Liver (tissue), 7 donors: ENCODE measurements at regions not wholly inside any gene's neighbourhood (a gene's known extent, or its start where the extent isn't known, plus 50 kb on each side); places are given as distances from the start of the nearest gene placed in this dataset.

ENCODE experiments used
- DNase-seq: peaks from one replicate; pipeline ENCODE4 v3.0.0-alpha.2; 2017; ENCODE audit warnings: low spot score
- H3K27ac ChIP-seq, 2 donors: one replicate each; pipeline ENCODE4 v1.7.0; 2013; ENCODE audit warnings: inconsistent platforms in 2 of 2, low read length in 2 of 2, control low read depth in 1 of 2, low read depth in 1 of 2, mild to moderate bottlenecking in 1 of 2
- H3K27me3 ChIP-seq, 4 donors: one replicate each; pipeline versions ENCODE4 v1.6.1 to v1.7.0; 2013; ENCODE audit warnings: low read length in 3 of 4, inconsistent platforms in 1 of 4, mild to moderate bottlenecking in 1 of 4, moderate library complexity in 1 of 4; ENCODE audit not compliant: control insufficient read depth in 4 of 4, insufficient read depth in 4 of 4
- H3K36me3 ChIP-seq, 4 donors: one replicate each; pipeline versions ENCODE4 v1.6.1 to v1.7.0; 2013; ENCODE audit warnings: low read length in 3 of 4, mild to moderate bottlenecking in 3 of 4, low read depth in 1 of 4, moderate library complexity in 1 of 4; ENCODE audit not compliant: control insufficient read depth in 4 of 4, insufficient read depth in 3 of 4
- H3K4me1 ChIP-seq, 4 donors: one replicate each; pipeline versions ENCODE4 v1.6.1 to v1.7.0; 2013; ENCODE audit warnings: low read length in 3 of 4, mild to moderate bottlenecking in 3 of 4, moderate library complexity in 1 of 4; ENCODE audit not compliant: control insufficient read depth in 4 of 4, insufficient read depth in 4 of 4
- H3K4me3 ChIP-seq, 3 donors: one replicate each; pipeline versions ENCODE4 v1.6.1 to v1.7.0; 2013; ENCODE audit warnings: low read length in 3 of 3, control low read depth in 1 of 3, low read depth in 1 of 3, mild to moderate bottlenecking in 1 of 3
- H3K9ac ChIP-seq, 2 donors: one replicate each; pipeline ENCODE4 v1.7.0; 2013; ENCODE audit warnings: low read length in 2 of 2, mild to moderate bottlenecking in 2 of 2, moderate library complexity in 2 of 2, control low read depth in 1 of 2, low read depth in 1 of 2
- H3K9me3 ChIP-seq, 4 donors: one replicate each; pipeline versions ENCODE4 v1.6.1 to v1.7.0; 2013; ENCODE audit warnings: low read length in 3 of 4; ENCODE audit not compliant: control insufficient read depth in 4 of 4
- FOXA1 ChIP-seq: IDR thresholded peaks from 2 replicates; pipeline ENCODE4 v1.6.1; 2016; ENCODE audit warnings: antibody characterized with exemption
- FOXA2 ChIP-seq: IDR thresholded peaks from 2 replicates; pipeline ENCODE4 v1.6.1; 2016; ENCODE audit warnings: antibody characterized with exemption
- GABPA ChIP-seq, 2 donors: IDR thresholded peaks in 1 of 2; conservative IDR thresholded peaks in 1 of 2; 2 replicates each; pipeline ENCODE4 v1.6.1; 2016; ENCODE audit warnings: antibody characterized with exemption in 2 of 2, mild to moderate bottlenecking in 1 of 2, moderate library complexity in 1 of 2
- HNF4A ChIP-seq, 2 donors: conservative IDR thresholded peaks; 2 replicates each; pipeline ENCODE4 v1.6.1; 2016; ENCODE audit warnings: antibody characterized with exemption in 2 of 2, mild to moderate bottlenecking in 2 of 2
- HNF4G ChIP-seq: IDR thresholded peaks from 2 replicates; pipeline ENCODE4 v1.6.1; 2016; ENCODE audit warnings: antibody characterized with exemption
- NR2F2 ChIP-seq: IDR thresholded peaks from 2 replicates; pipeline ENCODE4 v1.6.1; 2016; ENCODE audit warnings: antibody characterized with exemption
- RAD21 ChIP-seq, 2 donors: IDR thresholded peaks; 2 replicates each; pipeline ENCODE4 v1.6.1; 2016; ENCODE audit warnings: antibody characterized with exemption in 2 of 2, mild to moderate bottlenecking in 2 of 2
- RXRA ChIP-seq, 2 donors: IDR thresholded peaks; 2 replicates each; pipeline ENCODE4 v1.6.1; 2017 to 2018; ENCODE audit warnings: antibody characterized with exemption in 2 of 2, mild to moderate bottlenecking in 1 of 2
- SP1 ChIP-seq: IDR thresholded peaks from 2 replicates; pipeline ENCODE4 v1.6.1; 2018; ENCODE audit warnings: antibody characterized with exemption, mild to moderate bottlenecking
- YY1 ChIP-seq: IDR thresholded peaks from 2 replicates; pipeline ENCODE4 v1.6.1; 2016; ENCODE audit warnings: antibody characterized with exemption, mild to moderate bottlenecking
- WGBS: extraction: QIAGEN DNeasy Blood & Tissue Kit; methylation state at CpG from one replicate; pipeline ENCODE4 v1.1.7; 2013; 5-methylcytosine and 5-hydroxymethylcytosine counted together
- TF ChIP-seq, protein P1 (sequence below): IDR thresholded peaks from 2 replicates; pipeline ENCODE4 v1.6.1; 2016; ENCODE audit warnings: antibody characterized with exemption
- TF ChIP-seq, protein P2 (sequence below): IDR thresholded peaks from 2 replicates; pipeline ENCODE4 v1.6.1; 2016; ENCODE audit warnings: antibody characterized with exemption
- TF ChIP-seq, protein P3 (sequence below): IDR thresholded peaks from 2 replicates; pipeline ENCODE4 v1.6.1; 2016; ENCODE audit warnings: antibody characterized with exemption, mild to moderate bottlenecking
- TF ChIP-seq, protein P4 (sequence below): IDR thresholded peaks from 2 replicates; pipeline ENCODE4 v1.6.1; 2016; ENCODE audit warnings: antibody characterized with exemption
- donor health status: healthy.
- donor health status: healthy.
- donor health status: healthy.
- donor health status: healthy.

DNA sequence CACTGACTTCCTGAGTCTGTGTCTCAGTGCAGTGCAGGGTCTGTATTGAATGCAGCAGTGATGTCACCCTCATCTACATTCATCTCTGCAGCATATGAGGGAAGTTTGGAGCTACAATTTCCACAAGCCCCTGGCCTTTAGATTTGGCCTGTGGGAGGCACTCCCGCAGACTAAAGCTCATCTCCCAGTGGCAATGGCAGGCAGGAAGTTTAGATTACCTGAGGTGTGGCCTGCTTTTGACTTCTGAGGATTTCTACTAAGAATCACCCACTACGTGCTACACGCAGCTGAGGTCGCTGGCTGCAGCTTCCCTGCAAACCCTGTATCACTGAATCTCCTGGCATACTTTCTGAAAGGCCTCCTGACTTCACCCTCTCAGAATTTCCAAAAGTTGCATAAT lies 202.2 kb upstream of the PRKD1 start:
- Histone ChIP-seq H3K9ac (no peak overlapping the region), H3K4me1 (no peaks in the 10 kb centered on the region), H3K9me3 (no peaks in the 10 kb centered on the region), H3K27me3 (no peaks in the 10 kb centered on the region), H3K4me3 (no peak overlapping the region), H3K27ac (no peak overlapping the region), H3K36me3 (no peaks in the 10 kb centered on the region)
- DNase-seq = no peak
- 67% methylated on average over 4 of the region's 4 CpGs for whole genome bisulfite sequencing
- TF ChIP-seq FOXA2 = no peak
- TF ChIP-seq FOXA1 = no peak
- TF ChIP-seq HNF4A (conservative IDR thresholded peaks at IDR 0.05) = no peak
- no peak for TF ChIP-seq HNF4G
- TF ChIP-seq YY1 = no peak
- no peak for TF ChIP-seq NR2F2
- TF ChIP-seq, protein P1, sequence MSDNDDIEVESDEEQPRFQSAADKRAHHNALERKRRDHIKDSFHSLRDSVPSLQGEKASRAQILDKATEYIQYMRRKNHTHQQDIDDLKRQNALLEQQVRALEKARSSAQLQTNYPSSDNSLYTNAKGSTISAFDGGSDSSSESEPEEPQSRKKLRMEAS = no peak
- TF ChIP-seq, protein P2, sequence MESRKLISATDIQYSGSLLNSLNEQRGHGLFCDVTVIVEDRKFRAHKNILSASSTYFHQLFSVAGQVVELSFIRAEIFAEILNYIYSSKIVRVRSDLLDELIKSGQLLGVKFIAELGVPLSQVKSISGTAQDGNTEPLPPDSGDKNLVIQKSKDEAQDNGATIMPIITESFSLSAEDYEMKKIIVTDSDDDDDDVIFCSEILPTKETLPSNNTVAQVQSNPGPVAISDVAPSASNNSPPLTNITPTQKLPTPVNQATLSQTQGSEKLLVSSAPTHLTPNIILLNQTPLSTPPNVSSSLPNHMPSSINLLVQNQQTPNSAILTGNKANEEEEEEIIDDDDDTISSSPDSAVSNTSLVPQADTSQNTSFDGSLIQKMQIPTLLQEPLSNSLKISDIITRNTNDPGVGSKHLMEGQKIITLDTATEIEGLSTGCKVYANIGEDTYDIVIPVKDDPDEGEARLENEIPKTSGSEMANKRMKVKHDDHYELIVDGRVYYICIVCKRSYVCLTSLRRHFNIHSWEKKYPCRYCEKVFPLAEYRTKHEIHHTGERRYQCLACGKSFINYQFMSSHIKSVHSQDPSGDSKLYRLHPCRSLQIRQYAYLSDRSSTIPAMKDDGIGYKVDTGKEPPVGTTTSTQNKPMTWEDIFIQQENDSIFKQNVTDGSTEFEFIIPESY = no peak
- no peak for TF ChIP-seq SP1

DNA sequence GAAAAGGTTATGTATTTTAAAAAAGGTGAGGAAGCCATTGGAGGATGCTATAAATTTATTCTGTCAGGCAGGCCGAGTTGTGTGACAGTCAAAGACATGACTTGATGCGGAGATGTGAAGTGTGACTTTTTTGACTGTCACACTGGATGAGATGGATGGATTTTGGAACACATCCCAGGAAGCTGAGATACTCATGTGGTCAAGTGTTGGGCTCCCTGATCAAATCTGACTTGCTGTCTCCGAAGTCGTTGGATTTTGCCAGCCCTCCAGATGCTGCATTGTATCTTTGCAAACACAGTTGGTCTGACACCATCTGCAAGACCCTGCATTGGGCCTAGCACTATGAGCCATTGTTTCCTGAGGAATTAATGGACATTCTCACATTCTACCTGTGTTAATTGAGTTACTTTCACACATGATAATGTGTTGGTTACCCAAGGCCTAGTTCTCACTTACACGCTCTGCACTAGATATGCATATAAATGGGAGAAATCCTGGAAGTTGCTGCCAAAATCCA lies 204.0 kb upstream of the PRKD1 start:
- WGBS = 71% methylated on average over 5 of the region's 5 CpGs
- Histone ChIP-seq H3K27me3 (no peaks in the 10 kb centered on the region), H3K27ac (no peak overlapping the region), H3K36me3 (no peaks in the 10 kb centered on the region), H3K9ac (no peak overlapping the region), H3K4me3 (no peak overlapping the region), H3K9me3 (no peaks in the 10 kb centered on the region), H3K4me1 (no peaks in the 10 kb centered on the region)
- TF ChIP-seq FOXA2 (no peak), RAD21 (IDR thresholded peaks at IDR 0.05) (no peak), NR2F2 (no peak), GABPA (IDR thresholded peaks at IDR 0.05 in 1 of 2, conservative IDR thresholded peaks at IDR 0.05 in 1 of 2) (no peak), RXRA (IDR thresholded peaks at IDR 0.05) (no peak), YY1 (no peak), FOXA1 (no peak), HNF4A (conservative IDR thresholded peaks at IDR 0.05) (no peak)
- TF ChIP-seq, protein P3, sequence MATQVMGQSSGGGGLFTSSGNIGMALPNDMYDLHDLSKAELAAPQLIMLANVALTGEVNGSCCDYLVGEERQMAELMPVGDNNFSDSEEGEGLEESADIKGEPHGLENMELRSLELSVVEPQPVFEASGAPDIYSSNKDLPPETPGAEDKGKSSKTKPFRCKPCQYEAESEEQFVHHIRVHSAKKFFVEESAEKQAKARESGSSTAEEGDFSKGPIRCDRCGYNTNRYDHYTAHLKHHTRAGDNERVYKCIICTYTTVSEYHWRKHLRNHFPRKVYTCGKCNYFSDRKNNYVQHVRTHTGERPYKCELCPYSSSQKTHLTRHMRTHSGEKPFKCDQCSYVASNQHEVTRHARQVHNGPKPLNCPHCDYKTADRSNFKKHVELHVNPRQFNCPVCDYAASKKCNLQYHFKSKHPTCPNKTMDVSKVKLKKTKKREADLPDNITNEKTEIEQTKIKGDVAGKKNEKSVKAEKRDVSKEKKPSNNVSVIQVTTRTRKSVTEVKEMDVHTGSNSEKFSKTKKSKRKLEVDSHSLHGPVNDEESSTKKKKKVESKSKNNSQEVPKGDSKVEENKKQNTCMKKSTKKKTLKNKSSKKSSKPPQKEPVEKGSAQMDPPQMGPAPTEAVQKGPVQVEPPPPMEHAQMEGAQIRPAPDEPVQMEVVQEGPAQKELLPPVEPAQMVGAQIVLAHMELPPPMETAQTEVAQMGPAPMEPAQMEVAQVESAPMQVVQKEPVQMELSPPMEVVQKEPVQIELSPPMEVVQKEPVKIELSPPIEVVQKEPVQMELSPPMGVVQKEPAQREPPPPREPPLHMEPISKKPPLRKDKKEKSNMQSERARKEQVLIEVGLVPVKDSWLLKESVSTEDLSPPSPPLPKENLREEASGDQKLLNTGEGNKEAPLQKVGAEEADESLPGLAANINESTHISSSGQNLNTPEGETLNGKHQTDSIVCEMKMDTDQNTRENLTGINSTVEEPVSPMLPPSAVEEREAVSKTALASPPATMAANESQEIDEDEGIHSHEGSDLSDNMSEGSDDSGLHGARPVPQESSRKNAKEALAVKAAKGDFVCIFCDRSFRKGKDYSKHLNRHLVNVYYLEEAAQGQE = no peak
- TF ChIP-seq, protein P2 = no peak
- TF ChIP-seq, protein P4, sequence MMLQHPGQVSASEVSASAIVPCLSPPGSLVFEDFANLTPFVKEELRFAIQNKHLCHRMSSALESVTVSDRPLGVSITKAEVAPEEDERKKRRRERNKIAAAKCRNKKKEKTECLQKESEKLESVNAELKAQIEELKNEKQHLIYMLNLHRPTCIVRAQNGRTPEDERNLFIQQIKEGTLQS = no peak
- no peak for DNase-seq
